Naive B cell (primary cell): ENCODE measurements at regions not wholly inside any gene's neighbourhood (a gene's known extent, or its start where the extent isn't known, plus 50 kb on each side); places are given as distances from the start of the nearest gene placed in this dataset.

Experiments used
- ATAC-seq, 2 donors: fragments of 150-1000 bp; cut with Tn5 transposase; 2 replicates each; pipeline ENCODE4 v1.10.0; 2021; ENCODE audit warnings: low read depth in 2 of 2, mild to moderate bottlenecking in 2 of 2, moderate library complexity in 2 of 2
- DNase-seq: peaks from one replicate; pipeline ENCODE4 v3.0.0; 2022
- H3K27ac Mint-ChIP-seq, 6 donors: one replicate each; pipeline ENCODE4 v1.8.0; 2020 to 2022; ENCODE audit warnings: mild to moderate bottlenecking in 6 of 6, mixed read lengths in 6 of 6, moderate library complexity in 5 of 6, inconsistent platforms in 2 of 6
- H3K27me3 Mint-ChIP-seq, 3 donors: one replicate each; pipeline ENCODE4 v1.8.0; 2021 to 2022; ENCODE audit warnings: mixed read lengths in 3 of 3, mild to moderate bottlenecking in 1 of 3
- H3K36me3 Mint-ChIP-seq, 2 donors: one replicate each; pipeline ENCODE4 v1.8.0; 2020 to 2022; ENCODE audit warnings: mixed read lengths in 2 of 2, inconsistent platforms in 1 of 2, mild to moderate bottlenecking in 1 of 2
- H3K4me1 Mint-ChIP-seq, 3 donors: one replicate each; pipeline ENCODE4 v1.8.0; 2020 to 2022; ENCODE audit warnings: mixed read lengths in 3 of 3, inconsistent platforms in 1 of 3, mild to moderate bottlenecking in 1 of 3, moderate library complexity in 1 of 3
- H3K4me3 Mint-ChIP-seq, 8 donors: one replicate each; pipeline ENCODE4 v1.8.0; 2020 to 2022; ENCODE audit warnings: mild to moderate bottlenecking in 8 of 8, mixed read lengths in 8 of 8, moderate library complexity in 8 of 8, inconsistent platforms in 2 of 8
- H3K9me3 Mint-ChIP-seq, 7 donors: one replicate each; pipeline ENCODE4 v1.8.0; 2020 to 2022; ENCODE audit warnings: mixed read lengths in 7 of 7, mild to moderate bottlenecking in 5 of 7, inconsistent platforms in 2 of 7, moderate library complexity in 1 of 7

DNA sequence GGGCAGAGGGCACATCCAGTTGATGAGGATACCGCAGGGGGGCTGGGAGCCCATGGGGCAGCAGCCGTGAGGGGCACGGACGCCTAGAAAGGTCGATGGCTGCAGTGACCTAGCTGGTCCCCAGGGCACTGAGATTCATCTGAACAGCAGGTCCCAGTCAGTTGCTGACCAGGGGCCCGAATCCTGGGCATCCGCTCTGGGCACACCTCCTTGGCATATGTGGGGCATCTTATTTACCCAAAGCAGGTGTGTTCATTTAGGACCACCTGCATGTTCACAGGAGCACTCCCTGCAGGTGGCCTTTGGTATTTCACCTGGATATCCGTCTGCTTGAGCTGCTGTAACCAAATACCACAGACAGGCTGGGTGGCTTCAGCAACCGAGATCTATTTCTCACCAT lies 72.0 kb upstream of the ODC1 start:
- no peak overlapping the region for H3K27ac Mint-ChIP-seq
- ATAC-seq, result no peak

DNA sequence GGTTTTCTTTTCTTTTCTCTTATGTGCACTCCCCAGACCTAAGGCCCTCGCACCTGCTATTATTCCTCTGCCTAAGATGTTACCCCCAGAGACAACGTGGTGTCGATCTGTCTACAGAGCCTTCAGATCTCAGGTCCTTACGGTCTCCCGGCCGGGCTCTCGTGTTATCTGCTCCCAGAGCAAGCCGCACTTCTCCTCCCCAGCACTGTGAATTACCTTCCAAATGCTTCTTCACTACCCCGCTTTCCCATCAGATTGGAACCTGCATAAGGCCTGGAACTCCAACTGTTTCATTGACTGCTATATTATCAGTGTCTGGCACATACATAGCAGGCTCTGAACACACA lies 71.2 kb upstream of the ODC1 start:
- Mint-ChIP-seq H3K4me1 (peaks cover 0 to 4% (median 3%) of the 10 kb centered on the region in 3 donors), H3K4me3 (no peak overlapping the region)

More for the DNA sequence above, 72.0 kb upstream of the ODC1 start:
- peaks cover 5 to 17% of the 10 kb centered on the region in 2 donors for H3K36me3 Mint-ChIP-seq
- H3K9me3 Mint-ChIP-seq, result peaks cover 0 to 25% (median 20%) of the 10 kb centered on the region in 7 donors
- H3K4me1 Mint-ChIP-seq, result peaks cover 0 to 4% (median 3%) of the 10 kb centered on the region in 3 donors
- no peak for DNase-seq
- H3K27me3 Mint-ChIP-seq, result peaks cover 0 to 20% (median 17%) of the 10 kb centered on the region in 3 donors
- no peak overlapping the region for H3K4me3 Mint-ChIP-seq

DNA sequence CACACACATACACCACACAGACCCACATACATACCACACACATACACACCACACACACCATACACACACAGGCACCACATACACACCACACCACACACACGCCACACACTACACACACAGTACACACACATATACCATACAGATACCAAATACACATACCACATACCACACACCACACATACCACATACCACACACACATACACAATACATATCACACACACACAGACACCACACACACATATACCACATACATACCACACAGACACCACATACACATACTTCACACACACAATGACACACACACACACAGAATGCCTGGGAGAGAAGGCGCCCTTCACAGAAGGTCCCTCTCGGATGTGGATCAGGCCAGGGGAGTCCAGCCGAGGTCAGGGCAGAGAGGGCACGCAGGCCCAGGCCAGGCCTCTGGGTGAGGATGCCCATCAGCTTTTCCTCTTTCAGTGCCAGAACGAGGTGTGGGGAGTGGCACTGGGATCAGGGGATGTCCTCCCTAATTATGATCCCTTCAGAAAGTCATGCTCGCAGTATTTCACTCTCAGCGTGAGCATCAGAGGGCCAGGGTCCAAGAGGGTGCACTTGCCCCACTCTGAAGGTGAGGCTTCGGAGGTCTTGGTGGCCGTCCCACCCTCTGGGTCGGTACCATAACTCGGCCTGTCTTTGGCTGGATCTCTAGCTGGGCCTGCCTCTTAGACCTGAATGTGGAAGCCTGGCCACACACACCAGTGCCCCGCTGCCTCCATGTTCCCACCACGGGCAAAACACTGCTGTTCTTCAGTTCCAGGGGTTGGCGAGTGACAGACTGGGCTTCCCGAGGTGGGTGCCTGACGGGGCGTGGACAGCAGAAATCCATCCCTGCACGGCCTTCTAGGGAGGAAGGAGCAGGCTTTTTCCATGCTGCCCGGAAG lies 70.6 kb upstream of the ODC1 start:
- no peak overlapping the region for H3K4me3 Mint-ChIP-seq
- peaks cover 0 to 4% (median 3%) of the 10 kb centered on the region in 3 donors for H3K4me1 Mint-ChIP-seq
- DNase-seq (no peak), ATAC-seq (no peak)
- H3K36me3 Mint-ChIP-seq, result peaks cover 13 to 28% of the 10 kb centered on the region in 2 donors
- peaks cover 0 to 13% (median 10%) of the 10 kb centered on the region in 3 donors for H3K27me3 Mint-ChIP-seq
- no peak overlapping the region for H3K27ac Mint-ChIP-seq
- H3K9me3 Mint-ChIP-seq, result peaks cover 0 to 32% (median 26%) of the 10 kb centered on the region in 7 donors

More for the DNA sequence above, 71.2 kb upstream of the ODC1 start:
- Mint-ChIP-seq H3K27me3 (peaks cover 0 to 19% (median 16%) of the 10 kb centered on the region in 3 donors), H3K9me3 (peaks cover 0 to 32% (median 26%) of the 10 kb centered on the region in 7 donors), H3K27ac (no peak overlapping the region), H3K36me3 (peaks cover 13 to 23% of the 10 kb centered on the region in 2 donors)
- DNase-seq (no peak), ATAC-seq (no peak)

DNA sequence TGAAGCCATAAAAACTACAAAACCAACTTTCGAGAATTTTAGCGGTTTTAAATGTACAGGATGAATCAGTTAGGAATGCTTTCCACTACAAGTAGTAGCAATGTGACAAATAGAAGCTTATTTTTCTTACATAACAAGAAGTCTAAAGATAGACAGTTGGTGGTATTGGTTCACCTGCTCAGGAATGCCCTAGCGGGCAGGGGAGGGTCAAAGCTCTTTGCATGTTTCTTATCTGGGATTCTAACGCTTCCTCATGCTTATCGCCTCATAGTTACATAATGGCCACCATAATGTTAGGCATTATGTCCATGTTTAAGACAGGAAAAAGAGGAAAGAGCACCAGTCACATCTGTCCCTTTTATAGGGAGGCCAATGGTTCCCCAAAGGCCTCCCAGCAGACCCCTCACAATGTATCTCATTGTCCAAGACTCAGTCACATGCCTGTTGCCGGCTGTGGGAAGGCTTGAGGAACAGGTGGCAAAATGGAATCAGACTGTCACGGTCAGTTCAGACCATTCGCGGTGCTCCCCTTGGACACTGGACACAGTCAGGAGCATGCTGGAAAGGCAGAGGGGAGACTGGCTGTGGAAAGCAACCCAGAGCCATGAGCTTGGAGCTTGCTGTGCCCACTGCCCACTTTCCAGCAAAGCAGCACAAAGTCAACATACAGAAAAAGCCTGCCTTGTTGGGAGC lies 69.4 kb upstream of the ODC1 start:
- peaks cover 0 to 1% (median 0%) of the 10 kb centered on the region in 3 donors for H3K27me3 Mint-ChIP-seq
- peaks cover 0 to 32% (median 26%) of the 10 kb centered on the region in 7 donors for H3K9me3 Mint-ChIP-seq
- peak overlapping the region in 1 of 8 donors; percentile 2 for H3K4me3 Mint-ChIP-seq
- peaks cover 0 to 3% (median 0%) of the 10 kb centered on the region in 3 donors for H3K4me1 Mint-ChIP-seq
- ATAC-seq (no peak), DNase-seq (no peak)
- H3K27ac Mint-ChIP-seq, result peak overlapping the region in 1 of 6 donors; percentile 29
- H3K36me3 Mint-ChIP-seq, result peaks cover 13 to 28% of the 10 kb centered on the region in 2 donors

DNA sequence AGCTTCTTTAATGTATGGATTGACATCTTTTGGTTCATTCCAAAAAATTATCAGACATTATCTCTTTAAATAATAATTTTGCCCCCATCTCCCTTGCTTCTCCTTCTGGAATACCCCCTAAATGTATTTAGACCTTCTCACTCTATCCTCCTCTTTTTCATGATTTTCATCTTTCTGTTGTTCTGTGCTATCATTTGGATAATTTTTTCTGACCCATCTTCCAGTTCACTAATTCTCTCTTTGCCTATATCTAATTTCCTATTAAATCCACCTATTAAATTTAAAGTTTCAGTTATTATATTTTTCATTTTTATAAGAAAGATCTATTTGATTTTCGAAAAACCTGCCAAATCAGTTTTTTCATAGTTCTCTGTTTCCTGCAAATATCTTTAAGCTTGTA lies 67.8 kb upstream of the ODC1 start:
- H3K4me3 Mint-ChIP-seq, result peak overlapping the region in 1 of 8 donors; percentile 29
- no peak for ATAC-seq
- DNase-seq, result no peak
- peaks cover 0 to 3% (median 0%) of the 10 kb centered on the region in 3 donors for H3K4me1 Mint-ChIP-seq
- peaks cover 13 to 28% of the 10 kb centered on the region in 2 donors for H3K36me3 Mint-ChIP-seq
- H3K27me3 Mint-ChIP-seq, result no peaks in the 10 kb centered on the region
- H3K9me3 Mint-ChIP-seq, result peaks cover 0 to 32% (median 26%) of the 10 kb centered on the region in 7 donors
- H3K27ac Mint-ChIP-seq, result no peak overlapping the region

DNA sequence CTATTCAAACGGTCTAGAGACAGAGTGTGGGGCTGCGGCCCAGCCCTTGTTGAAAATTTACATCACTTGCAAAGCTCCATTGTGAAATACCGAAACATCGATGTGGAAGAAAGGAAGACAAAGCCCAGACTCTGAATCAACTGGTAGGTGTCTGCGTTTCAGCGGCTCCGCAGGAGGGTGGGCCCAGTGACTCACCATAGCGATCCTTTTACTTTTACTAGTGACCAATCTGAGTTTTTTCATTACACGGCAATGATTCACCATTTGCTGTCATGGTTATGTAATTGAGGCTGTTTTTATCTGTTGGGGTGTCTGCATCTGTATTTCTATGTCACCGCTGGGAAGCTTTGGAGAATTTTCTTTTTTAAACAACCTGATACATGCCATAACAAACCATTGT lies 66.6 kb upstream of the ODC1 start:
- Mint-ChIP-seq H3K4me1 (no peaks in the 10 kb centered on the region), H3K27me3 (no peaks in the 10 kb centered on the region), H3K9me3 (peaks cover 0 to 32% (median 26%) of the 10 kb centered on the region in 7 donors), H3K36me3 (peaks cover 13 to 28% of the 10 kb centered on the region in 2 donors), H3K27ac (no peak overlapping the region), H3K4me3 (no peak overlapping the region)
- DNase-seq, result no peak
- no peak for ATAC-seq

DNA sequence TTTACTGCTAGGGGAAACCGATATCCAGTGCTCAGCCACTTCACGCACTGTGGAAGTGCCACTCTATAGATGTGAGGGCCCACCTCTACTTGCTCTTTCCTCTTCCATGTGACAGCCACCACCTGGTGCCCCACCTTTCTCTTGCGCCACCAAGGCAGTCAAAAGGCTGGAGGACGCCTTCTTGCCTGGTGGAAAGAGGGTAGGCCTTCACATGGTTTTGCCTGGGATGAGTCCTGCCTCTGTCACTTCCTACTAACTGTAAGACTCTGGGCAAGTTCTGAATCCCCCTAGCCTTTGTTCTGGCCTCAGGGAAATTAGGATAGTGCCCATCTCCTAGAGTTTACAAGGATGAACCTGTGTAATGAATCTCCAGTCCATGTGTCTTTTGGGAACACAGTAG lies 66.1 kb upstream of the ODC1 start:
- Mint-ChIP-seq H3K4me1 (no peaks in the 10 kb centered on the region), H3K27me3 (no peaks in the 10 kb centered on the region), H3K9me3 (peaks cover 0 to 32% (median 26%) of the 10 kb centered on the region in 7 donors), H3K27ac (no peak overlapping the region), H3K36me3 (peaks cover 13 to 28% of the 10 kb centered on the region in 2 donors), H3K4me3 (no peak overlapping the region)
- DNase-seq, result no peak
- ATAC-seq, result no peak

DNA sequence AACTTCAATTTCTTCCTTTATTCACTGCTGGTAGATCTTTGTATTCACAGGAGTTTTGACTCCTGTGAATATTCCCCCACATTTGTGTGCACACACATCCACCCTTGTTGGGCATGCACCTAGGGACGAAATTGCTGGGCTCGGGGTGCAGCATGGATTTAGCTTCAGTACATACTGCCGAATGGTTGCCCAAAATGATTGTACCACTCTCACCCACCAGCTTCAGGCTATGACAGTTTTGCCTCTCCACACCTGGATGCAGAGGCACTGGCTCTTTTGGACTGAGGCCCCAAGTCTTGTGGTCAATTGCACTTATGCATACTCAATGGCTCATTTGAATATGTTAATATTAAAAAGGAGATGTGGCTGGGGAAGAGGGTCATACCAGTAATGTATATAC lies 65.1 kb upstream of the ODC1 start:
- no peak overlapping the region for H3K27ac Mint-ChIP-seq
- peaks cover 0 to 6% (median 0%) of the 10 kb centered on the region in 3 donors for H3K27me3 Mint-ChIP-seq
- H3K4me1 Mint-ChIP-seq, result no peaks in the 10 kb centered on the region
- DNase-seq (no peak), ATAC-seq (no peak)
- peaks cover 0 to 32% (median 26%) of the 10 kb centered on the region in 7 donors for H3K9me3 Mint-ChIP-seq
- no peak overlapping the region for H3K4me3 Mint-ChIP-seq
- peaks cover 13 to 28% of the 10 kb centered on the region in 2 donors for H3K36me3 Mint-ChIP-seq

DNA sequence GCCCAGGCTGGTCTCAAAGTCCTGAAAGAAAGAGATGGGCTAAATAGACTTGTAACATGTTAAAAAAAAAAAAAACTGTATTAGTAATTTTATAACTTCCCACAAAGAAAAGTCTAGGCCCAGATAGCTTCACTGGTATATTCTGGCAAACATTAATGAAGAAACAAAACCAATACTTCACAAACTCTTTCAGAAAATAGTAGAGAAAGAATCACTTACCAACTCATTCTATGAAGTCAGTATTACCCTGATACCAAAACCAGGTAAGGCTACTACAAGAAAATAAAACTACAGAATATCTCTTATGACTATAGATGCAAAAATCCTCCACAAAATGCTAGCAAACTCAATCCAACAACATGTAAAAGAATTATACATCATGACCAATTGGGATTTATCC lies 59.9 kb upstream of the ODC1 start:
- Mint-ChIP-seq H3K4me1 (no peaks in the 10 kb centered on the region), H3K36me3 (no peaks in the 10 kb centered on the region), H3K27ac (no peak overlapping the region), H3K9me3 (peaks cover 0 to 1% (median 0%) of the 10 kb centered on the region in 7 donors), H3K27me3 (peaks cover 0 to 15% (median under 1%) of the 10 kb centered on the region in 3 donors), H3K4me3 (no peak overlapping the region)
- ATAC-seq, result no peak
- DNase-seq, result no peak

DNA sequence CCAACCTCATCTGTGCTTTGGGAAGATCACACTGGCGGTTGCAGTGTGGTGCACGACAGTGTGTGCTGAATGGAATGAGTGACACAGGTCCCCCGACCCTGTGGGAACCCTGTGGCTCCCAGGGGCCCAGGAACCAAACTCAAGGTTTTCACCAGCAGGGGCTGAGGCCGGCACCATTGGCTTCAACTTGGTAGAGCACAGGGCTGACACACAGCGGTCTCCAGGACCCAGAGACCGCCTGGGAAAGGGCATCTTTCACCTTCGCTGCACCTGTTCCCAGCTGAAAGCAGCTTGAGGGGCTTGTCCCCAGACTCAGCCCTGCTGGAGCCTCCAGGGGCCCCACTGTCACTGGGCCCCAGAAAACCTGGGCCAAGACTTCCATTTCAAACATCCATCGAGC lies 59.0 kb upstream of the ODC1 start:
- Mint-ChIP-seq H3K27ac (no peak overlapping the region), H3K4me1 (no peaks in the 10 kb centered on the region), H3K9me3 (peaks cover 0 to 1% (median 0%) of the 10 kb centered on the region in 7 donors), H3K27me3 (peaks cover 4 to 25% (median 10%) of the 10 kb centered on the region in 3 donors), H3K4me3 (no peak overlapping the region), H3K36me3 (no peaks in the 10 kb centered on the region)
- no peak for ATAC-seq
- DNase-seq, result no peak

DNA sequence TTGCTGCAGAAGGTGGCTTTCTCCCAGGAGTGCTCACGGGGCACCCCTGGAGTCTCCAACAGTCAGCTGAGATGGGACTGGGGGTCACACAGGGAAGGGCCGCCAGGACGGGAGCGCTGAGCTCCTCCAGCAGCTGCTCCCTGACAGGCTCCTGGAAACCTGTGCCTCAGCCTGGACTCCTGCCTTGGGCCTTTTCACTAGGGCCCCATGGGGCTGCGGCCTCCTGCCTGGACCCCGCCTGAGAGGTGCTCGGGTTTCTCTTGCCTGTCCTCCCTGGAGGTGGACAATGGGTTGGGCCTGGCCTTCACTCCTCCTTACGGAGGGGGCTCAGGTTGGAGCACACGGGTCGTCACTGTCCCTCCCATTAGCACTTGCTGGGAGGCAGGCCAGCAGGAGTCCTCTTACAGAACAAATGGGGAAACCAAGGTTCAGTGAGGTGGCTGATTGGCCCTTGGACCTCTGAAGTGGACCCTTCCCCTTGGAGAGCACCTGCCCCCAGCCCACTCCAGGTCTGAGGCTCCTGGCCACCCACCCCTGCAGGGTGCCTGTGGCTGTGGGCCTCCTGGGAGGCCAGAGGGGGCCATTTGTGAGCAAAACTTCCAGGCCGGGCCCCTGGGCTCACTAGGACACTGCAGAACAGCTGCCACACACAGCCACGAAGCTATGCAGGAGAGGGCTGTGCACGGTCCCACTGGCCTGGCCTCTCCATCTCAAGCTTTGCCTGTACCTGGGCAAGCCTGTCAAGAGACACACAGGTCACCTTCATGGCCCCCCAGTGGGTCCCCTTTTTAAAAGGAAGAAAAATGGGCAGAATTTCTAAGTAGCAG lies 57.1 kb upstream of the ODC1 start:
- H3K27me3 Mint-ChIP-seq, result peaks cover 4 to 38% (median 16%) of the 10 kb centered on the region in 3 donors
- ATAC-seq, result no peak

DNA sequence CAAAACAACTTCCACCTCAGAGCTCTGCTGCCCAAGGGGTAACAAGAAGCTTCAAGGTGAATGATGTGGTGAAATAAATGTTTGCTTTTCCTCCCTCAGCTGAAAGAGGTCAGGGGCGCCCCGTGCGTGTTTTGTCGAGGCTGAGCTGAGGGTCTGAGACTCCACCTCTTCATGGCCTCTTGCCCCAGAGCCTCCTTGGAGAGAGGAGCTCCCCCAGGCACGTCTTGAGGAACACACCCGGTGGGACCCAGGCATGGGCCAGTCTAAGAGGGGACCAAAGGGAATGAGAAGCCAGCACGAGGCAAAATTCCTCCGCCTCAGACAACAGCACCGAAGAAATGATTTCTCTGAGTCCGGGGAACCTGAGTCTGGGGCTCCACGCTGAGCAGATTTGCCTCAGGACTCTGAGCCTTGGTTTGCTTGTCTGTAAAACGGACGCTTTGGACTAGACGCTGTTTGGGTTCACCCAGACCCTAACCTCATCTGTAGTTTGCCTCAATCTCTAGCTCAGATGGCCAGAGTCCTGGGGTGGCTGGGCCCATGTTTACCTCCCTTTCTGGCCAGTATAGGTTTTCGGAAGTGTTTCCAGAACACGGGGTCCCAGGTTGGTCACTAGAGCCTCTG lies 56.4 kb upstream of the ODC1 start:
- no peak for ATAC-seq

More for the DNA sequence above, 57.1 kb upstream of the ODC1 start:
- DNase-seq, result no peak
- Mint-ChIP-seq H3K27ac (no peak overlapping the region), H3K9me3 (peaks cover 0 to 1% (median 0%) of the 10 kb centered on the region in 7 donors), H3K4me1 (no peaks in the 10 kb centered on the region), H3K4me3 (no peak overlapping the region), H3K36me3 (no peaks in the 10 kb centered on the region)

DNA sequence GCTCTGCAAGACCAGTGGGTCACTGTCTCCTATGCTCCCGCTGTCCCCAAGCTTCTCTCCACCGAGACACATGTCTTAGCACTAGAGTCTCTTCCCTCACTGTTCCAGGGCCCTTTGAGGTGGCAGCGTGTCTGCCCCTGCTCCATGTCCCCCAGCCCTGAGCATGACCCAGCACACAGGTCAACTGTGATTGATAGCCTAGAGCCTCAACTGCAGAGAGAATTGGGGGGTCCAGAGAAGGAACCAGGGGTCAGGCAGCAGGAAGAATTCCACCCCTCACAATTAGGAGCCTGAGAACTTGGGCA lies 54.6 kb upstream of the ODC1 start:
- H3K27ac Mint-ChIP-seq, result peak overlapping the region in 1 of 6 donors; percentile 75
- H3K27me3 Mint-ChIP-seq, result peaks cover 8 to 46% (median 31%) of the 10 kb centered on the region in 3 donors
- DNase-seq, result no peak

More for the DNA sequence above, 56.4 kb upstream of the ODC1 start:
- Mint-ChIP-seq H3K36me3 (no peaks in the 10 kb centered on the region), H3K27ac (no peak overlapping the region), H3K9me3 (no peaks in the 10 kb centered on the region), H3K4me3 (no peak overlapping the region), H3K27me3 (peaks cover 6 to 38% (median 16%) of the 10 kb centered on the region in 3 donors), H3K4me1 (no peaks in the 10 kb centered on the region)
- no peak for DNase-seq

More for the DNA sequence above, 54.6 kb upstream of the ODC1 start:
- Mint-ChIP-seq H3K9me3 (no peaks in the 10 kb centered on the region), H3K4me1 (no peaks in the 10 kb centered on the region), H3K4me3 (peak overlapping the region in 1 of 8 donors; percentile 49), H3K36me3 (no peaks in the 10 kb centered on the region)
- no peak for ATAC-seq
